Fibroblast of lung (primary cell): ENCODE measurements at regions not wholly inside any gene's neighbourhood (a gene's known extent, or its start where the extent isn't known, plus 50 kb on each side); places are given as distances from the start of the nearest gene placed in this dataset.

Experiments used
- DNase-seq, 2 donors: peaks; one replicate each; pipeline versions ENCODE4 v3.0.0 to v3.0.0-alpha.2; 2010; ENCODE audit warnings: low read depth in 2 of 2
- H2AFZ ChIP-seq: 2 replicates; pipeline ENCODE4 v1.5.1; 2012; ENCODE audit warnings: low read length, control low read depth, inconsistent platforms
- H3K27ac ChIP-seq: 2 replicates; pipeline ENCODE4 v1.5.1; 2011; ENCODE audit warnings: low read length, control low read depth; ENCODE audit not compliant: insufficient read depth
- H3K27me3 ChIP-seq: 2 replicates; pipeline ENCODE4 v1.5.1; 2011; ENCODE audit warnings: mild to moderate bottlenecking, low read length; ENCODE audit not compliant: control insufficient read depth, insufficient read depth
- H3K36me3 ChIP-seq: 2 replicates; pipeline ENCODE4 v1.5.1; 2011; ENCODE audit warnings: low read length; ENCODE audit not compliant: control insufficient read depth, insufficient read depth
- H3K4me1 ChIP-seq: 2 replicates; pipeline ENCODE4 v1.5.1; 2011; ENCODE audit warnings: low read length; ENCODE audit not compliant: control insufficient read depth, insufficient read depth; ENCODE audit errors: extremely low read depth
- H3K4me2 ChIP-seq: 2 replicates; pipeline ENCODE4 v1.5.1; 2011; ENCODE audit warnings: low read length, control low read depth; ENCODE audit not compliant: insufficient read depth; ENCODE audit errors: extremely low read depth
- H3K4me3 ChIP-seq, 4 experiments: fragments of 200-600 bp in 1 of 4; sonication (generic) in 1 of 4; replicated peaks in 1 of 4; 2 replicates each; pipeline ENCODE4 v1.5.1; 2011 to 2016; ENCODE audit warnings: low read length in 4 of 4, low read depth in 3 of 4, mild to moderate bottlenecking in 3 of 4, control low read depth in 2 of 4, inconsistent platforms in 1 of 4, mixed read lengths in 1 of 4; ENCODE audit not compliant: insufficient read depth in 1 of 4; ENCODE audit errors: control extremely low read depth in 1 of 4
- H3K79me2 ChIP-seq: 2 replicates; pipeline ENCODE4 v1.5.1; 2012; ENCODE audit warnings: mild to moderate bottlenecking, low read length, inconsistent platforms; ENCODE audit not compliant: control insufficient read depth, insufficient read depth
- H3K9ac ChIP-seq: 2 replicates; pipeline ENCODE4 v1.5.1; 2011; ENCODE audit warnings: mild to moderate bottlenecking, low read length, control low read depth; ENCODE audit not compliant: insufficient read depth
- H3K9me3 ChIP-seq: 2 replicates; pipeline ENCODE4 v1.5.1; 2012; ENCODE audit warnings: low read depth, low read length; ENCODE audit not compliant: control insufficient read depth, insufficient read depth
- H4K20me1 ChIP-seq: 2 replicates; pipeline ENCODE4 v1.5.1; 2011; ENCODE audit warnings: low read length; ENCODE audit not compliant: control insufficient read depth, insufficient read depth; ENCODE audit errors: extremely low read depth
- EZH2 ChIP-seq: IDR thresholded peaks from 2 replicates; pipeline ENCODE4 v1.5.1; 2012; ENCODE audit warnings: low read length, control low read depth, mild to moderate bottlenecking; ENCODE audit errors: missing control alignments
- TF ChIP-seq, protein P1 (sequence below), 2 donors: IDR thresholded peaks in 1 of 2; conservative IDR thresholded peaks in 1 of 2; 1 replicate in 1 of 2; 2 replicates in 1 of 2; pipeline ENCODE4 v1.5.1; 2011 to 2012; ENCODE audit warnings: low read length in 2 of 2, control low read depth in 1 of 2, inconsistent platforms in 1 of 2, low read depth in 1 of 2, mild to moderate bottlenecking in 1 of 2

DNA sequence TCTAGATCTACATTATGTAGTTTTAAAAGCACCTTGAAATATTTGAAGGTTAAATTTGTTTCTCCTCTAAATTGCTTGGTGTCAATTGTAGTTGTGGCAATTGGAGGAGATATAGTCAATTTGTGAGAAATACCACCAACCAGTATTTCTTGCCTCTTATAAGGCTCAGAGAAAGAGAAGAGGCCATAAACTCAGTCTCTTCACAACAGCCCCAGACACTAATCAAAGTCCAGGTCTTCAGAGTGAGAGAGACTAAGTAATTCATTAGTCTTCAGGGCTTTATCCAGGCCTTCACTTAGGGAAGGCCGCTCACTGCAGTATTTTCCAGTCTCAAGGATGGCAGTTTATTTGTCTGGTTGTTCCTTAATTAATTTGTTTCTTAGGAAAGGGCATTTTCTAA is 168.0 kb upstream of the RGMB start:
- Histone ChIP-seq H3K27ac (no peak overlapping the region), H2AFZ (no peak overlapping the region), H3K36me3 (no peaks in the 10 kb centered on the region), H3K4me2 (no peak overlapping the region), H3K4me3 (no peak overlapping the region), H3K9me3 (no peaks in the 10 kb centered on the region), H3K27me3 (no peaks in the 10 kb centered on the region), H3K79me2 (no peaks in the 10 kb centered on the region), H4K20me1 (no peaks in the 10 kb centered on the region), H3K4me1 (no peaks in the 10 kb centered on the region), H3K9ac (no peak overlapping the region)
- TF ChIP-seq, protein P1, sequence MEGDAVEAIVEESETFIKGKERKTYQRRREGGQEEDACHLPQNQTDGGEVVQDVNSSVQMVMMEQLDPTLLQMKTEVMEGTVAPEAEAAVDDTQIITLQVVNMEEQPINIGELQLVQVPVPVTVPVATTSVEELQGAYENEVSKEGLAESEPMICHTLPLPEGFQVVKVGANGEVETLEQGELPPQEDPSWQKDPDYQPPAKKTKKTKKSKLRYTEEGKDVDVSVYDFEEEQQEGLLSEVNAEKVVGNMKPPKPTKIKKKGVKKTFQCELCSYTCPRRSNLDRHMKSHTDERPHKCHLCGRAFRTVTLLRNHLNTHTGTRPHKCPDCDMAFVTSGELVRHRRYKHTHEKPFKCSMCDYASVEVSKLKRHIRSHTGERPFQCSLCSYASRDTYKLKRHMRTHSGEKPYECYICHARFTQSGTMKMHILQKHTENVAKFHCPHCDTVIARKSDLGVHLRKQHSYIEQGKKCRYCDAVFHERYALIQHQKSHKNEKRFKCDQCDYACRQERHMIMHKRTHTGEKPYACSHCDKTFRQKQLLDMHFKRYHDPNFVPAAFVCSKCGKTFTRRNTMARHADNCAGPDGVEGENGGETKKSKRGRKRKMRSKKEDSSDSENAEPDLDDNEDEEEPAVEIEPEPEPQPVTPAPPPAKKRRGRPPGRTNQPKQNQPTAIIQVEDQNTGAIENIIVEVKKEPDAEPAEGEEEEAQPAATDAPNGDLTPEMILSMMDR (conservative IDR thresholded peaks at IDR 0.05 in 1 of 2, IDR thresholded peaks at IDR 0.05 in 1 of 2; ENCODE audit: low read depth in 1 of 2, low read length in 2 of 2): no peak
- TF ChIP-seq EZH2: no peak
- DNase-seq: no peak

DNA sequence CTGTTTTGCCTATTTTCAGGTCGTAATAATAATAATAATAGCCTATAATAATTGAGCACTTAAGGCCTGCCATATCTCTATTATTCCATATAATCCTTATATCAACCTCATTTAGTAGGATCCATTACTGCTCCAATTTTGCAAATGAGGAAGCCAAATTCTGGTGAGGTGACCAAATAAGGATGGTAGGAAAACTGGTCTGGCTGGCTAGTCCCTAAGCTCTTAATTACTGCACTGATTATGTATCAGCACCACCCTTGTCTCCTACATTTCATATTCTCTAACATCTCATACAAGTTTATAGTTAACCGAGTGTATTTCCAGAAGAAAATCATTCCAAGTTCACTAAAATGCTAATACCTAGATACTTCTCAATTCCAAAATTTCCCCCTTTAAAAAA is 166.5 kb upstream of the RGMB start:
- H3K27ac ChIP-seq: no peak overlapping the region
- H3K4me2 ChIP-seq: no peak overlapping the region
- no peak overlapping the region for H2AFZ ChIP-seq
- H3K27me3 ChIP-seq: no peaks in the 10 kb centered on the region
- H3K36me3 ChIP-seq: no peaks in the 10 kb centered on the region
- H3K4me1 ChIP-seq: no peaks in the 10 kb centered on the region
- no peaks in the 10 kb centered on the region for H3K9me3 ChIP-seq
- no peak overlapping the region for H3K4me3 ChIP-seq
- H3K79me2 ChIP-seq: no peaks in the 10 kb centered on the region
- no peaks in the 10 kb centered on the region for H4K20me1 ChIP-seq
- TF ChIP-seq EZH2: no peak
- TF ChIP-seq, protein P1 (conservative IDR thresholded peaks at IDR 0.05 in 1 of 2, IDR thresholded peaks at IDR 0.05 in 1 of 2; ENCODE audit: low read depth in 1 of 2, low read length in 2 of 2): no peak
- no peak for DNase-seq
- no peak overlapping the region for H3K9ac ChIP-seq

DNA sequence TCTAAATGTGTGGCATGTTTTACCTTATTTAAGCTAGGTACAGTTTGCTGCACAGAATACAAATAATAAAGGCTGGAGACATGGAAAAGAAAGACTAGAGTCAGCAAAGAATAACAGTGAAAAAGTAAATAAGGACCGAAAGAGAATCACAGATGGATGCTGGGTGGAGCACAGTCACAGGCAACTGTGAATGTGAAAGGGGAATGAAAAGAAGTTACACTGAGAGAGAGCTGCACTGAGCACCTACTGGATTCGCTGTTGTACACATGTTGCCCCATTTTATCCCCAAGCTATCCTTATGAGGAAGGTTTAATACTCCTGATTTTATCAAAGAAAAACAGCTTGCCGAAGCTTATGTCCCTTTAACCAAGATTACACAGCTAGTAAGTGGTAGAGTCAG is 165.4 kb upstream of the RGMB start:
- no peak overlapping the region for H3K27ac ChIP-seq
- no peak overlapping the region for H2AFZ ChIP-seq
- H3K4me3 ChIP-seq: no peak overlapping the region
- H4K20me1 ChIP-seq: no peaks in the 10 kb centered on the region
- no peaks in the 10 kb centered on the region for H3K36me3 ChIP-seq
- no peak overlapping the region for H3K4me2 ChIP-seq
- H3K9ac ChIP-seq: no peak overlapping the region
- no peaks in the 10 kb centered on the region for H3K79me2 ChIP-seq
- H3K9me3 ChIP-seq: no peaks in the 10 kb centered on the region
- no peak for TF ChIP-seq EZH2
- TF ChIP-seq, protein P1 (conservative IDR thresholded peaks at IDR 0.05 in 1 of 2, IDR thresholded peaks at IDR 0.05 in 1 of 2; ENCODE audit: low read depth in 1 of 2, low read length in 2 of 2): no peak
- H3K27me3 ChIP-seq: no peaks in the 10 kb centered on the region
- H3K4me1 ChIP-seq: no peaks in the 10 kb centered on the region
- DNase-seq: no peak
